H1 (cell line): ENCODE measurements at regions not wholly inside any gene's neighbourhood (a gene's known extent, or its start where the extent isn't known, plus 50 kb on each side); places are given as distances from the start of the nearest gene placed in this dataset.

Experiments used
- CTCF ChIA-PET: fragments of 300-600 bp; sonication (Branson Sonifier 250); formaldehyde crosslinking; loops from one replicate; lab custom pipeline; 2021; ENCODE audit not compliant: partially characterized antibody; lab: Charles Lee
- POLR2A ChIA-PET: fragments of 300-600 bp; sonication (Branson Sonifier 250); formaldehyde crosslinking; loops from one replicate; lab custom pipeline; 2021; ENCODE audit warnings: inconsistent platforms; ENCODE audit not compliant: partially characterized antibody; lab: Charles Lee
- DNase-seq, 2 experiments: peaks; one replicate each; pipeline versions ENCODE4 v3.0.0 to v3.0.0-alpha.2; 2010 to 2022; ENCODE audit warnings: low spot score in 2 of 2, low read depth in 1 of 2, mixed read lengths in 1 of 2
- FAIRE-seq: peaks from 2 replicates; lab custom pipeline; 2011; peaks lifted over from hg19 to GRCh38; lab: Jason Lieb, UNC
- H2AFZ ChIP-seq: 2 replicates; pipeline ENCODE4 v1.8.1; 2012; ENCODE audit warnings: low read length, inconsistent platforms
- H2AK5ac ChIP-seq: 2 replicates; pipeline ENCODE4 v1.6.1; 2013; ENCODE audit warnings: low read depth, low read length
- H2BK120ac ChIP-seq: replicated peaks from 2 replicates; pipeline ENCODE3; 2013; ENCODE audit warnings: low read depth, low read length, inconsistent platforms
- H2BK12ac ChIP-seq: 2 replicates; pipeline ENCODE4 v1.6.1; 2013; ENCODE audit warnings: low read depth, low read length
- H2BK15ac ChIP-seq: 2 replicates; pipeline ENCODE4 v1.6.1; 2013; ENCODE audit warnings: low read length
- H2BK20ac ChIP-seq: 2 replicates; pipeline ENCODE4 v1.6.1; 2013; ENCODE audit warnings: low read length
- H2BK5ac ChIP-seq: 2 replicates; pipeline ENCODE4 v1.6.1; 2013; ENCODE audit warnings: low read depth, low read length
- H3K14ac ChIP-seq: 2 replicates; pipeline ENCODE4 v1.6.1; 2013; ENCODE audit warnings: inconsistent platforms; ENCODE audit not compliant: insufficient read length
- H3K18ac ChIP-seq: 2 replicates; pipeline ENCODE4 v1.6.1; 2013; ENCODE audit warnings: low read length; ENCODE audit errors: extremely low read depth
- H3K23ac ChIP-seq: 2 replicates; pipeline ENCODE4 v1.6.1; 2013; ENCODE audit warnings: inconsistent platforms; ENCODE audit not compliant: insufficient read length
- H3K23me2 ChIP-seq: 2 replicates; pipeline ENCODE4 v1.6.1; 2013; ENCODE audit warnings: low read depth, low read length
- H3K27ac ChIP-seq: 2 replicates; pipeline ENCODE4 v1.6.1; 2011; ENCODE audit warnings: low read depth, low read length, inconsistent platforms
- H3K27me3 ChIP-seq, 4 experiments: replicated peaks in 1 of 4; 1 replicate in 1 of 4; 2 replicates in 3 of 4; pipeline versions ENCODE4 v1.6.1 to v1.8.1; 2011 to 2013; ENCODE audit warnings: low read length in 3 of 4, mild to moderate bottlenecking in 3 of 4, inconsistent platforms in 2 of 4, mixed read lengths in 2 of 4, moderate library complexity in 1 of 4; ENCODE audit not compliant: control insufficient read depth in 3 of 4, insufficient read depth in 3 of 4; ENCODE audit errors: extremely low read depth in 1 of 4
- H3K36me3 ChIP-seq, 4 experiments: 2 replicates each; pipeline versions ENCODE4 v1.6.1 to v1.8.1; 2011 to 2013; ENCODE audit warnings: mild to moderate bottlenecking in 4 of 4, low read length in 3 of 4, moderate library complexity in 2 of 4, control low read depth in 1 of 4, inconsistent platforms in 1 of 4; ENCODE audit not compliant: insufficient read depth in 4 of 4, control insufficient read depth in 2 of 4
- H3K4ac ChIP-seq: replicated peaks from 2 replicates; pipeline ENCODE3; 2013; ENCODE audit warnings: low read length, low read depth, mixed read lengths, inconsistent platforms; ENCODE audit not compliant: insufficient read length
- H3K4me1 ChIP-seq, 4 experiments: replicated peaks in 1 of 4; 1 replicate in 1 of 4; 2 replicates in 3 of 4; pipeline versions ENCODE4 v1.6.1 to v1.8.1; 2011 to 2013; ENCODE audit warnings: low read length in 3 of 4, inconsistent platforms in 2 of 4, mixed read lengths in 1 of 4; ENCODE audit not compliant: insufficient read depth in 4 of 4, control insufficient read depth in 3 of 4
- H3K4me2 ChIP-seq, 2 experiments: 2 replicates each; pipeline versions ENCODE4 v1.6.1 to v1.8.1; 2011 to 2013; ENCODE audit warnings: low read depth in 2 of 2, low read length in 2 of 2, control low read depth in 1 of 2, inconsistent platforms in 1 of 2, mild to moderate bottlenecking in 1 of 2; ENCODE audit not compliant: insufficient read depth in 1 of 2
- H3K4me3 ChIP-seq, 4 experiments: fragments of 200-600, 300-600 bp in 1 of 4; sonication (generic), shearing (Covaris generic), sonication (Bioruptor Twin) in 1 of 4; 2 replicates each; pipeline versions ENCODE4 v1.5.1 to v1.8.1; 2011 to 2016; ENCODE audit warnings: low read length in 4 of 4, low read depth in 3 of 4, control low read depth in 2 of 4, inconsistent platforms in 2 of 4, mild to moderate bottlenecking in 2 of 4, mixed read lengths in 1 of 4, moderate library complexity in 1 of 4; ENCODE audit not compliant: insufficient read depth in 2 of 4; ENCODE audit errors: extremely low read depth in 1 of 4
- H3K56ac ChIP-seq: replicated peaks from 2 replicates; pipeline ENCODE3; 2013; ENCODE audit warnings: low read depth, mild to moderate bottlenecking, mixed read lengths, low read length, inconsistent platforms; ENCODE audit not compliant: insufficient read length
- H3K79me1 ChIP-seq: 2 replicates; pipeline ENCODE4 v1.6.1; 2013; ENCODE audit warnings: low read depth, low read length, control low read depth
- H3K79me2 ChIP-seq, 2 experiments: 2 replicates each; pipeline versions ENCODE4 v1.6.1 to v1.8.1; 2012 to 2013; ENCODE audit warnings: low read length in 2 of 2, mild to moderate bottlenecking in 2 of 2, inconsistent platforms in 1 of 2; ENCODE audit not compliant: insufficient read depth in 2 of 2, control insufficient read depth in 1 of 2
- H3K9ac ChIP-seq, 4 experiments: replicated peaks in 1 of 4; 1 replicate in 1 of 4; 2 replicates in 3 of 4; pipeline versions ENCODE4 v1.6.1 to v1.8.1; 2011 to 2013; ENCODE audit warnings: low read depth in 3 of 4, low read length in 3 of 4, control low read depth in 2 of 4, mild to moderate bottlenecking in 2 of 4, moderate library complexity in 2 of 4, inconsistent platforms in 1 of 4; ENCODE audit errors: extremely low read depth in 1 of 4
- H3K9me3 ChIP-seq, 2 experiments: 2 replicates each; pipeline versions ENCODE4 v1.6.1 to v1.8.1; 2012 to 2013; ENCODE audit warnings: mild to moderate bottlenecking in 2 of 2, moderate library complexity in 2 of 2, control low read depth in 1 of 2, inconsistent platforms in 1 of 2, low read depth in 1 of 2, low read length in 1 of 2, mixed read lengths in 1 of 2; ENCODE audit not compliant: insufficient read depth in 2 of 2
- H4K20me1 ChIP-seq, 2 experiments: replicated peaks in 1 of 2; 2 replicates each; pipeline versions ENCODE3 to v1.8.1; 2011 to 2013; ENCODE audit warnings: inconsistent platforms in 2 of 2, low read length in 2 of 2, mild to moderate bottlenecking in 1 of 2; ENCODE audit not compliant: insufficient read depth in 2 of 2, control insufficient read depth in 1 of 2
- H4K5ac ChIP-seq: 2 replicates; pipeline ENCODE4 v1.6.1; 2013; ENCODE audit warnings: low read length, low read depth, mixed read lengths, inconsistent platforms; ENCODE audit not compliant: insufficient read length
- H4K8ac ChIP-seq: 2 replicates; pipeline ENCODE4 v1.8.0; 2013; ENCODE audit warnings: mild to moderate bottlenecking, moderate library complexity, low read length, inconsistent platforms; ENCODE audit not compliant: insufficient read depth; ENCODE audit errors: extremely low read depth
- H4K91ac ChIP-seq: replicated peaks from 2 replicates; pipeline ENCODE3; 2013; ENCODE audit warnings: low read length, mixed read lengths, inconsistent platforms; ENCODE audit not compliant: insufficient read length
- ATF2 ChIP-seq: IDR thresholded peaks from 2 replicates; pipeline ENCODE4 v1.6.1; 2012; ENCODE audit warnings: low read length, inconsistent platforms
- BACH1 ChIP-seq: IDR thresholded peaks from 2 replicates; pipeline ENCODE4 v1.6.1; 2012; ENCODE audit warnings: low read length, improper control_type of control experiment
- CTBP2 ChIP-seq: IDR thresholded peaks from 2 replicates; pipeline ENCODE4 v1.7.0; 2011; ENCODE audit warnings: borderline replicate concordance, mild to moderate bottlenecking, moderate library complexity, mixed read lengths, low read length; ENCODE audit not compliant: insufficient read depth, insufficient read length
- EP300 ChIP-seq, 2 experiments: IDR thresholded peaks; 1 replicate in 1 of 2; 2 replicates in 1 of 2; pipeline ENCODE4 v1.6.1; 2011 to 2012; ENCODE audit warnings: low read depth in 2 of 2, low read length in 2 of 2, mild to moderate bottlenecking in 2 of 2, borderline replicate concordance in 1 of 2, inconsistent platforms in 1 of 2, moderate library complexity in 1 of 2
- EZH2 ChIP-seq: fragments of 200-600 bp; sonication (generic); IDR thresholded peaks from 2 replicates; pipeline ENCODE4 v1.7.1; 2012; ENCODE audit warnings: low read depth, mild to moderate bottlenecking, moderate library complexity, low read length, inconsistent platforms; ENCODE audit not compliant: severe bottlenecking
- HDAC2 ChIP-seq, 2 experiments: fragments of 300-600 bp in 1 of 2; sonication (generic) in 1 of 2; IDR thresholded peaks; 2 replicates each; pipeline ENCODE4 v1.6.1; 2011 to 2012; ENCODE audit warnings: low read depth in 2 of 2, low read length in 2 of 2, mild to moderate bottlenecking in 2 of 2, moderate library complexity in 2 of 2, borderline replicate concordance in 1 of 2, inconsistent platforms in 1 of 2
- HDAC6 ChIP-seq: IDR thresholded peaks from one replicate; pipeline ENCODE4 v1.7.1; 2012; ENCODE audit warnings: low read depth, mild to moderate bottlenecking, inconsistent platforms, low read length, moderate library complexity
- KDM5A ChIP-seq: fragments of 200-600 bp; IDR thresholded peaks from 2 replicates; pipeline ENCODE4 v1.7.1; 2012; ENCODE audit warnings: mild to moderate bottlenecking, low read length, inconsistent platforms, mixed read lengths
- MAX ChIP-seq: IDR thresholded peaks from 2 replicates; pipeline ENCODE4 v1.6.1; 2012; ENCODE audit warnings: inconsistent platforms
- NANOG ChIP-seq: IDR thresholded peaks from 2 replicates; pipeline ENCODE4 v1.6.1; 2011; ENCODE audit warnings: low read length, low read depth, mild to moderate bottlenecking, inconsistent platforms; ENCODE audit not compliant: insufficient read depth, poor library complexity, severe bottlenecking
- POLR2A ChIP-seq, 2 experiments: IDR thresholded peaks; 1 replicate in 1 of 2; 2 replicates in 1 of 2; pipeline ENCODE4 v1.6.1; 2011; ENCODE audit warnings: low read depth in 2 of 2, low read length in 2 of 2, mild to moderate bottlenecking in 2 of 2; ENCODE audit errors: control extremely low read depth in 1 of 2
- TAF1 ChIP-seq: IDR thresholded peaks from 2 replicates; pipeline ENCODE4 v1.6.1; 2011; ENCODE audit warnings: mild to moderate bottlenecking, low read depth, low read length
- WGBS, 2 experiments: shearing (Covaris generic) in 1 of 2; methylation state at CpG; one replicate each; pipeline versions ENCODE4 v1.1.6 to v1.1.7; 2013 to 2015; ENCODE audit warnings: low lambda C conversion rate in 2 of 2, mixed read lengths in 2 of 2, inconsistent platforms in 1 of 2, low coverage in 1 of 2, missing lambda C conversion rate in 1 of 2; ENCODE audit not compliant: insufficient replicate concordance in 2 of 2, insufficient coverage in 1 of 2, insufficient read length in 1 of 2; ENCODE audit errors: extremely low coverage in 1 of 2, missing lambda C conversion rate in 1 of 2; 5-methylcytosine and 5-hydroxymethylcytosine counted together

- 88% methylated on average over 1 of the region's 1 CpG; no CpG with 5 or more reads in 1 of the 2 experiments for WGBS, 2 experiments
- Histone ChIP-seq H2BK12ac (no peak overlapping the region), H3K56ac (no peak overlapping the region), H3K4ac (no peak overlapping the region), H3K79me1 (no peaks in the 10 kb centered on the region), H3K4me1 (peaks cover 0 to 4% (median 0%) of the 10 kb centered on the region in 4 experiments; a peak in 1 of 7 replicates), H3K14ac (no peak overlapping the region), H3K23ac (no peak overlapping the region), H3K9me3 (peaks cover 2 to 5% of the 10 kb centered on the region in 2 experiments; a peak in 1 of 4 replicates), H4K8ac (no peak overlapping the region), H2AFZ (no peak overlapping the region), H3K4me3 (no peak overlapping the region), H2BK15ac (no peak overlapping the region), H3K36me3 (no peaks in the 10 kb centered on the region), H4K5ac (no peak overlapping the region), H3K9ac (no peak overlapping the region), H3K79me2 (no peaks in the 10 kb centered on the region), H2BK120ac (no peak overlapping the region), H2AK5ac (no peak overlapping the region), H4K91ac (no peak overlapping the region), H3K4me2 (no peak overlapping the region), H3K18ac (no peak overlapping the region), H3K27ac (no peak overlapping the region), H3K27me3 (no peaks in the 10 kb centered on the region), H3K23me2 (no peaks in the 10 kb centered on the region; the same call in 1 of the 2 replicates), H2BK5ac (no peak overlapping the region), H2BK20ac (no peak overlapping the region), H4K20me1 (no peaks in the 10 kb centered on the region)
- POLR2A ChIA-PET, result no interaction called here
- CTCF ChIA-PET, result interaction anchor here (0.6 kb wide), 1 partner anchor 14 kb away, joined by 3 read pairs; no protein-coding TSS in a partner anchor
- DNase-seq, result no peak
- no peak for FAIRE-seq
- TF ChIP-seq EZH2 (no peak), KDM5A (no peak), TAF1 (no peak), POLR2A (IDR thresholded peaks at IDR 0.05; ENCODE audit: control extremely low read depth in 1 of 2, low read depth in 2 of 2, low read length in 2 of 2) (no peak), HDAC6 (no peak), MAX (no peak), HDAC2 (IDR thresholded peaks at IDR 0.05; ENCODE audit: borderline replicate concordance in 1 of 2, low read depth in 2 of 2, low read length in 2 of 2) (no peak), EP300 (IDR thresholded peaks at IDR 0.05; ENCODE audit: borderline replicate concordance in 1 of 2, low read depth in 2 of 2, low read length in 2 of 2) (no peak), BACH1 (no peak), NANOG (no peak), CTBP2 (no peak), ATF2 (no peak)
Observed at GRCh38 chr10:10471758-10472157, 545.9 kb upstream of the CELF2 start.
